Ammon's horn (tissue), 1 donor: ENCODE measurements at regions not wholly inside any gene's neighbourhood (a gene's known extent, or its start where the extent isn't known, plus 50 kb on each side); places are given as distances from the start of the nearest gene placed in this dataset.
A peak's percentile ranks its signal among the peaks of the same experiment; 100 is the strongest.
"Not testable (repeated sequence)": the region's sequence is repeated elsewhere in the genome, so short reads cannot be mapped to it uniquely, and the experiment has no call there.

Source experiments
- DNase-seq: peaks from one replicate; pipeline ENCODE4 v3.0.0-alpha.2; 2016; ENCODE audit warnings: low spot score

DNA sequence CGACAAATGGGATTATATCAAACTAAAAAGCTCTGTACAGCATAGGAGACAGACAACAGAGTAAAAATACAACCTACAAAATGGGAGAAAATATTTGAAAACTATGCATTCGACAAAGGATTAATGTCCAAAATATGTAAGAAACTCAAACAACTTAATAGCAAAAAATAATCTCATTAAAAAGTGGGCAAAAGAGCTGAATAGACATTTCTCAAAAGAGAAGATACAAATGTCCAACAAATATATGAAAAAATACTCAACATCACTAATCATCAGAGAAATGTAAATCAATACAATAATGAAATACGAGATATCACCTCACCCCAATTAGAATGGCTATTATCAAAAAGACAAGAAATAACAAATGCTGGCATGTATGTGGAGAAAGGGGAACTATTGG lies 272.9 kb downstream of the KLHL13 start:
- DNase-seq: no peak

GRCh38 chrX:117840645-117841044 lies 276.0 kb downstream of the KLHL13 start:
- no peak for DNase-seq

DNA sequence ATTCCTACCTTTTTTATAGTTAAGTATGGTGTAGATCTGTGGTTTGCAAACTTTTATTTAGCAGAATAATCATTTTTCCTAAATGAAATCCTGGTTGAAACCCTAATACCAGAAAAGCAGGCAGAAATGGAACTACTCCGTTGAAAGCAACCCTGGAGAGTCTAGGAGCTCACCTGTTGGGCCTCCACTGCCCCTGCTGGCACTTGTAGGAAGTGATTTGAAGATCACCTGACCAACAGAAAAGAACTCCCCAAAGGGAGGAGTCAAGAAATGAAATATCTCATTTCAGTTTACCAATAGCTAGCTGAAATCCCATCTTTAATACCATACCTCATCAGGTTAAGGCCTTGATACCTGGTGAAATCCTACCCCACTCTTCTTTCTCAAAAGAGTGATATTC lies 277.1 kb downstream of the KLHL13 start:
- no peak for DNase-seq

DNA sequence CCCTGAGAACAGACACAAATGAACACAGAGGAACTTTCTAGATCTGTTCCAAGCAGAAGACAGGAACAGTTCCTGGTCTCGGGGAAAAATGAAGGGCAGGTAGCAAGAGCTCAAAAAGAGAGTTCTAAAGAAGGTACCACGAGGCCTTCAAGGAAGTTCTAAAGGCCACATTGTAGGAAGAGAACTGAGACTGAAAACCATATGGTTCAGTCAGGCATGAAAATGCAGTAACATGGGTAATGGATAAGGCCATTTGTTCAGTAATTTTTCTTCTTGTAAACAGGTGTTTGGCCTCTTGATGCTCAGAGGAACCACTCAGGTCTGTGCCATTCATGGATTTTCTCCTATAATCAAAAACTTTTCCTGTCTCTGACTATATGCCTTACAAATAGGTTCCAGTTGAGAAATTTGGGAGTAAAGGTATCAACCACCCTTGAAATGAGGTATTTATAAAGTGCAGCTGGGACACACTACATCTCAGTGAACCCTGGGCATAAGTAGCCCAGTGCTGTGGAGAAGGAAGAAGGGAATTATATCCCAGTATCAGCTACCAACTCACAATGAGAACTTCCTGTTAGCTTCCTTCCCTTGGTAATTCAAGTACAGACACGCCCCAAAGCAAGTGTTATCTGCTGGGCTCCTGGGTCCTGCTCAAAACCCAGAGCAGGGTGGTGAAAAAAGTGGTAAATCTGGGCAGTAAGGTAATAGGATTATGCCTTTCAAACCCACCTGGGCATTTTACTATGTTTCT lies 277.9 kb downstream of the KLHL13 start:
- DNase-seq: no peak

DNA sequence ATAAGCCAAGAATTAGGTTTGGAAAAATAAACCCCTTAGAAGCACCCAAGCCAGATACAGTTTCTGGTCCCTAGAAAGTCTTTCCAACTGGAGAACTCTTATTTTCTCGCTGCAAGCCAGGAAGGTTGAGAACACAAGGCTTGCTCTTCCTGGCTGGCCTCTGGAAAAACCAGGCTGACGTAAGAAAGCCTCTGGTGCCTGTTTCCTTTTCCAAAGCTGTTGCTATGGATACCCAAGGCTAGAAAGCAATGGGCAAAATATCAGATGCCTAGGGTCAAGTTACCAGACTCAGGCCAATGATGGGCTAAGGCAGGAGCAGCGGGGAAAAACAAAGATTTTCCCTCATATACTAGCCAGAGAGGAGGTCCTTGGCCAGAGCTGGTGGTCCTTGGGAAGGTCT lies 281.6 kb downstream of the KLHL13 start:
- DNase-seq: no peak

GRCh38 chrX:117834076-117834475 lies 282.5 kb downstream of the KLHL13 start:
- no peak for DNase-seq

DNA sequence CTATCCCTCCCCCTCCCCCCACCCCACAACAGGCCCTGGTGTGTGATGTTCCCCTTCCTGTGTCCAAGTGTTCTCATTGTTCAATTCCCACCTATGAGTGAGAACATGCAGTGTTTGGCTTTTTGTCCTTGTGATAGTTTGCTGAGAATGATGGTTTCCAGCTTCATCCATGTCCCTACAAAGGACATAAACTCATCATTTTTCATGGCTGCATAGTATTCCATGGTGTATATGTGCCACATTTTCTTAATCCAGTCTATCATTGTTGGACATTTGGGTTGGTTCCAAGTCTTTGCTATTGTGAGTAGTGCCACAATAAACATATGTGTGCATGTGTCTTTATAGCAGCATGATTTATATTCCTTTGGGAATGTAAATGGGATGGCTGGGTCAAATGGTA lies 295.1 kb downstream of the KLHL13 start:
- DNase-seq: not testable (repeated sequence)

DNA sequence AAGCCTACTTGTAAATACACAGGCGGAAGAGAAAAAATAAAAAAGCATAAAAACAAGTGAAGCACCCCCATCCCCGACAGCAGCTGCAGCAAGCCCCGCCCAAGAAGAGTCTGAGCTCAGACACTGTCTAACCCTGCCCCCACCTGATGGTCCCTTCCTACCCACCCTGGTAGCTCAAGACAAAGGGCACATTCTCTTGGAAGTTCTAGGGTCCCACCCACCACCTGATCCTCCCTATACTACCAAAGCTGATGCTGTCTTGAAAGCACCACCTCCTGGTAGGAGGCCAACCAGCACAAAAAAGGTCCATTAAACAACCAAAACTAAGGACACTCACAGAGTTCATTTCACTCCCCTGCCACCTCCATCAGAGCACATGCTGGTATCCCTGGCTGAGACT lies 308.2 kb downstream of the KLHL13 start:
- no peak for DNase-seq

- no peak for DNase-seq
These were observed 313.1 kb downstream of the KLHL13 start for GRCh38 chrX:117803463-117803862.

- no peak for DNase-seq
These were observed 328.3 kb downstream of the KLHL13 start for GRCh38 chrX:117788339-117788738.

GRCh38 chrX:117771384-117771783 lies 345.2 kb downstream of the KLHL13 start:
- no peak for DNase-seq

GRCh38 chrX:117768861-117769604 lies 347.6 kb downstream of the KLHL13 start:
- no peak for DNase-seq

DNA sequence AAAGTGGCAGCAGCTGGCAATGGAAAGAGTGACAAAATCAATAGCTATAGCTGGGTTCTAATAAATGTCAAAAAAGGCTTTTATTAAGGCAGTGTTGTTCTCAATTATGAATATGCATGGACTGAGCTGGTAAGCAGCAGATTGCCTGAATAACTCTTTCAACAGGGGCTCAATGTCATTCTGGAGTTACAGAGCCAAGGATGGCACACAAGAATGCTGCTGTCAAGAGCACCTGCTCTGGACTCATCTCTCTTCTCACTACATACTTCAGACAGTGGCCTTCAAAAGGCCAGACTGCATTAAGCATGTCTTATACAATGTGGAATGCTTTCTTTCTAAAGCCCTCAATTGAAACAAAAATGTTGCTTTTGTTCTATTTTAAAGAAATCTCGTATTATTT lies 351.4 kb downstream of the KLHL13 start:
- DNase-seq: no peak

GRCh38 chrX:117752745-117753144 lies 363.9 kb downstream of the KLHL13 start:
- no peak for DNase-seq

- no peak for DNase-seq
These were observed 365.5 kb downstream of the KLHL13 start for GRCh38 chrX:117751155-117751554.

DNA sequence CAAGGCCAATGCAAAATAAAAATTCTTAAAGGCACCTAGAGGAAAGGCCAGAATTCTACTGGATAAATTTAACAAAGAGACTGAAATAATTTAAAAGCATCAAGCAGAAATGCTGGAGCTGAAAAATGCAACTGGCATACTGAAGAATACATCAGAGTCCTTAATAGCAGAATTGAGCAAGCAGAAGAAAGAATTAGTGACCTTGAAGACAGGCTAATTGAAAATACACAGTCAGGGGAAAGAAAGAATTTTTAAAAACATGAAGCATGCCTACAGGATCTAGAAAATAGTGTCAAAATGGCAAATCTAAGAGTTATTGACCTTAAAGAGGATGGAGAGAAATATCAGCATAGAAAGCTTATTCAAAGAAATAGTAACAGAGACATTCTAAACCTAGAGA lies 371.7 kb downstream of the KLHL13 start:
- no peak for DNase-seq

DNA sequence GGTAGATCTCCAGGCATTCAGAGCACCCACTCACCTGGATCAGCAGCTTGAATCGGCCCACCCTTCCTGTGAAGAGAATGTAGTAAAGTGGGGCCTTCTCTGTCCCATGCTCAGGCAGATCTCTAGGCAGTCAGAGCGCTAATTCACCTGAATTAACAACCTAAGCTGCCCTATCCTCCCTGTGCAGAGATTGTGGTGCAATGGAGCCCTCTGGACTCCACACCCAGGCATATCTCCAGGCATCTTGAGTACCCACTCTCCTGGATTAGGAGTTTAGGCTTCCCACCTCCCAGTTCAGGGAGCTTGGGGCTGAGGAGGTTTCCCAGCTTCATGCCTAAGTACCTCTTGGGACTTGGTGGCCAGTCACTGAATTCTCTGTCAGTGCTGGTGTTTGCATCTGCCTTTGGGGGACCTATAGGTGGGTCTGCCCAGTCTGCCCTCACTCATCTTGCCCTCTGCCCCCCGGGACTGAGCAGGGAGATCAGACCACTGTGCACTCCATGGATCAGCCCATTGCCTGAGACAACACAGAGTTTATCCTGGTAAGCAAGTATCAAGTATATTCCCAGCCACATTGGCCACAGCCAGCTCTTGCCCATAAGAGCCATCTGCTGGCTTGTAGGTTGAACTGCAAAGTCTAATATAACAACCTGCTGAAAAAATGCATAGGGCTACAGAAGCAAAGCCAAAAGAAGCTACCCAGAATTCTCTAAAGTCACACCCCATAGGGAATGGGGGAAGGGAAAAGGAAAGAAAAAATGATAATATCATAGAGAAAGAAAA lies 372.9 kb downstream of the KLHL13 start:
- peak; percentile 2 for DNase-seq

- DNase-seq: no peak
These were observed 403.2 kb downstream of the KLHL13 start for GRCh38 chrX:117713411-117713810.

DNA sequence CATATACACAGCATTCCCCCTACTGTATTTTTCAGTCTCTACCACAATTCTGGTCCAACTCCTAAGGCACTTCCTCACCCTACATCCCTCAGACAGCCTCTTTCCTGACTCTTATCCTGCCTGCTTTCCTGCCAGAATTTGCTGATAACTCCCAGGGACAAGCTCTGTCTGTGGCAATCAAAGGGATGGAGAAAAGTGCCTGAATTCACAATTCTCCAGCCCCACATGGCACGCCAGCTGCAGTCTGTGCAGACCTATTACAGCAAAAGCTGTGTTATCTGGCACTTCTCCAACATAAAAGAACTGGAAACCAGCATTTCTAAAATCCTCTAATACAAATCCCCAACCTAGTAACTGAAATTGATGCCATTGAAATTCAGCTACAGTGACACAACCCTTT lies 404.8 kb downstream of the KLHL13 start:
- DNase-seq: peak; percentile 4

DNA sequence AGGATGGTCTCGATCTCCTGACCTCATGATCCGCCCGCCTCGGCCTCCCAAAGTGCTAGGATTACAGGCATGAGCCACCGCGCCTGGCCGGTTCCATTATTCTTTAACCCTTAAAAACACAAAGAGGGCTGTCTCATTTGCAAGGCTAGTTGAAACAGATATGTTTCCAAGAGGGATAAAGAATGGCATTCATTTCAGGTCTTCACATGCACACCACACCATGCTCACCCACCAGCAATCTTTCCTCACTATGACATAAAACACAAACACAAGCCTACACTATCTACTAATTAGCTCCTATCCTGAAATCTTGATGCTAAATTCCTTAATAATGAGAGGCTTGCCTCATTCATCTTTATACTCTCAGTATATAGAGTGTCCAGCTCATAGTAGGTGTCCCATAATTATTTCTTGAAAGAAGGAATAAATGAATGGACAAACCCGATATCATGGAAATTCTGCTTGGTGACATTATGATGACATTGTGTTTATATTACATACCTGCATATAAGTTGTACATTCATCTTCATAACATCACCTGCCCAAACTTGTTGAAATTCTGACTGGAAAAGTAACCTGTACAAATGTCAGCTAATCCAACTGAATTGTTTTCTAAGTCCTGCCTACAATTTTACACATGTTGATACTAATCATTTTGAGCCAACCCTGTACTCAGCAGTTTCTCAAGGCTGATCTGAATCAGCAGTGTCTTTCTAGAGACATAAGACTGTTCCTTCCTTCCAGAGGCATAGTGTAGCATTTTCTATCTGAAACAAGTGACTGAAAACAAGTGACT lies 408.5 kb downstream of the KLHL13 start:
- no peak for DNase-seq

- DNase-seq: no peak
These were observed 415.6 kb downstream of the KLHL13 start for GRCh38 chrX:117701050-117701449.

DNA sequence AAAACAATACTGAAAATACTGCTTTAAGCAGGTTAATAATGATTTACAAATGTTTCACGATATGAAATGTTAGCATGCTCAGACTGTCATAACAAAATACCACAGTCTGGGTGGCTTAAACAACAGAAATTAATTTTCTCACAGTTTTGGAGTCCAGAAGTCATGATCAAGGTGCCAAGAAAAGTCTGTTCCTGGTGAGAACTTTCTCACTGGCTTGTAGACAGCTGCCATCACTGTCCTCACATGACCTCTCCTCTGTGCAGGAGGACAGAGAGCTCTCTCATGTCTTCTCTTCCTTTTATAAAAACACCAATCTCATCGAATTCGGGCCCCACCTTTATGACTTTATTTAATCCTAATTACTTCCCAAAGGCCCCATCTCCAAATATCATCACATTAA lies 426.7 kb downstream of the KLHL13 start:
- DNase-seq: no peak
